NCI-H526 (cell line): ENCODE measurements at regions not wholly inside any gene's neighbourhood (a gene's known extent, or its start where the extent isn't known, plus 50 kb on each side); places are given as distances from the start of the nearest gene placed in this dataset.

Experiments used
- DNase-seq, 2 experiments: peaks; one replicate each; lab custom pipeline; 2025; lab: John Stamatoyannopoulos, UW

DNA sequence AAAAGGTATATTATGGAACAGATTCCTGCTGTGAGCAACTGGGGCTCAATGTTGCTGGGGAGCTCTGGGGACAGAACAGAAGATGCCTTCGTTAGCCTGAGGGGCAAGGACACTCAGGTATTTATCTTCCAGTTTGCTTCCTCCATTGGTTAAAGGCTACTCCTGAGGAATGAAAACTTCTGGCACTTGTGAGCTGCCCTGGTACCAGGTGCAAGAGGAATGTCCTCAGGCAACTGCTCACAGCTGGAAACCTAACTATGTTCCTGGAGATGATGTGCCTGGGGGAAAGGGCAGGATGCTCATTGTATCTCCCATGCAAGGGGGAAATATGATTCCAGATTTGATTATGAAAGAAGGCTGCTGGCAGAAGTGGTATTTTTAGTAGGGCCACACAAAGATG is 54.0 kb upstream of the BBX start:
- no peak for DNase-seq

DNA sequence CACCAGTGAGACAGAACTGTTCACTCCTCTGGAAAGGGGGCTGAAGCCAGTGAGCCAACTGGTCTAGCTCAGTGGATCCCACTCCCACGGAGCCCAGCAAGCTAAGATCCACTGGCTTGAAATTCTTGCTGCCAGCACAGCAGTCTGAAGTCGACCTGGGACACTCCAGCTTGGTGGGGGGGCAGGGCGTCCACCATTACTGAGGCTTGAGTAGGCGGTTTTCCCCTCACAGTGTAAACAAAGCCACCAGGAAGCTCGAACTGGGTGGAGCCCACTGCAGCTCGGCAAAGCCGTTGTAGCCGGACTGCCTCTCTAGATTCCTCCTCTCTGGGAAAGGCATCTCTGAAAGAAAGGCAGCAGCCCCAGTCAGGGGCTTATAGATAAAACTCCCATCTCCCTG is 52.3 kb upstream of the BBX start:
- DNase-seq: peak in 1 of 2 experiments; percentile 6
